ENCODE measurements at regions not wholly inside any gene's neighbourhood (a gene's known extent, or its start where the extent isn't known, plus 50 kb on each side); places are given as distances from the start of the nearest gene placed in this dataset.

- TF ChIP-seq CTCF (IDR thresholded peaks at IDR 0.05 in 2 of 3, conservative IDR thresholded peaks at IDR 0.05 in 1 of 3; ENCODE audit: control insufficient read depth in 2 of 3, extremely low read depth in 1 of 3, insufficient read depth in 1 of 3, low read depth in 3 of 3, low read length in 3 of 3) (no peak), CHD2 (IDR thresholded peaks at IDR 0.05; ENCODE audit: borderline replicate concordance, low read depth, low read length) (no peak), BCL11A (IDR thresholded peaks at IDR 0.05; ENCODE audit: low read depth, low read length) (no peak), ZBTB33 (IDR thresholded peaks at IDR 0.05) (no peak), SMC3 (IDR thresholded peaks at IDR 0.05; ENCODE audit: borderline replicate concordance, low read length) (no peak), RELA (IDR thresholded peaks at IDR 0.05; ENCODE audit: borderline replicate concordance, partially characterized antibody) (no peak), FOXK2 (IDR thresholded peaks at IDR 0.05) (no peak), MAX (IDR thresholded peaks at IDR 0.05; ENCODE audit: low read depth, low read length) (no peak), ATF7 (IDR thresholded peaks at IDR 0.05; ENCODE audit: low read depth) (no peak), ZZZ3 (IDR thresholded peaks at IDR 0.05; ENCODE audit: control insufficient read depth, insufficient read length, low read depth) (no peak), DPF2 (IDR thresholded peaks at IDR 0.05) (no peak), EP300 (IDR thresholded peaks at IDR 0.05; ENCODE audit: borderline replicate concordance in 1 of 2, control insufficient read depth in 1 of 2, low read depth in 2 of 2, low read length in 2 of 2) (no peak), ETV6 (conservative IDR thresholded peaks at IDR 0.05 in 1 of 2, IDR thresholded peaks at IDR 0.05 in 1 of 2; ENCODE audit: borderline replicate concordance in 1 of 2, low read depth in 1 of 2) (no peak)
Observed at GRCh38 chr6:33895988-33896387, 92.2 kb upstream of the MLN start.
